GM19438 (cell line): ENCODE measurements at regions not wholly inside any gene's neighbourhood (a gene's known extent, or its start where the extent isn't known, plus 50 kb on each side); places are given as distances from the start of the nearest gene placed in this dataset.
"Not testable (repeated sequence)": the region's sequence is repeated elsewhere in the genome, so short reads cannot be mapped to it uniquely, and the experiment has no call there.

Experiments used
- ATAC-seq: cut with Tn5 transposase; IDR thresholded peaks from one replicate; pipeline ENCODE4 v1.9.1; 2021; ENCODE audit warnings: low read depth; ENCODE audit not compliant: unreplicated experiment

- no peak for ATAC-seq
Observed at GRCh38 chr5:92308679-92309078, 925.6 kb upstream of the ARRDC3 start.

- ATAC-seq: not testable (repeated sequence)
Observed at GRCh38 chr5:92302356-92302755, 919.2 kb upstream of the ARRDC3 start.

GRCh38 chr5:92283521-92283920 lies 900.4 kb upstream of the ARRDC3 start:
- no peak for ATAC-seq

GRCh38 chr5:92271750-92272149 lies 888.6 kb upstream of the ARRDC3 start:
- ATAC-seq: not testable (repeated sequence)

- ATAC-seq: no peak
Observed at GRCh38 chr5:92268343-92268742, 885.2 kb upstream of the ARRDC3 start.

GRCh38 chr5:92267830-92268229 lies 884.7 kb upstream of the ARRDC3 start:
- no peak for ATAC-seq

GRCh38 chr5:92265804-92266203 lies 882.7 kb upstream of the ARRDC3 start:
- no peak for ATAC-seq

GRCh38 chr5:92255605-92256004 lies 872.5 kb upstream of the ARRDC3 start:
- not testable (repeated sequence) for ATAC-seq

- no peak for ATAC-seq
Observed at GRCh38 chr5:92248518-92248917, 865.4 kb upstream of the ARRDC3 start.

- no peak for ATAC-seq
Observed at GRCh38 chr5:92242170-92242569, 859.1 kb upstream of the ARRDC3 start.

GRCh38 chr5:92237896-92238295 lies 854.8 kb upstream of the ARRDC3 start:
- ATAC-seq: no peak

GRCh38 chr5:92222449-92222848 lies 839.3 kb upstream of the ARRDC3 start:
- ATAC-seq: no peak

- not testable (repeated sequence) for ATAC-seq
Observed at GRCh38 chr5:92216852-92217251, 833.7 kb upstream of the ARRDC3 start.

GRCh38 chr5:92215116-92215515 lies 832.0 kb upstream of the ARRDC3 start:
- no peak for ATAC-seq

- no peak for ATAC-seq
Observed at GRCh38 chr5:92208265-92208664, 825.1 kb upstream of the ARRDC3 start.

- no peak for ATAC-seq
Observed at GRCh38 chr5:92207151-92207550, 824.0 kb upstream of the ARRDC3 start.

GRCh38 chr5:92206681-92207080 lies 823.6 kb upstream of the ARRDC3 start:
- no peak for ATAC-seq

- ATAC-seq: not testable (repeated sequence)
Observed at GRCh38 chr5:92199035-92199434, 815.9 kb upstream of the ARRDC3 start.

GRCh38 chr5:92181656-92182055 lies 798.5 kb upstream of the ARRDC3 start:
- ATAC-seq: no peak

- ATAC-seq: no peak
Observed at GRCh38 chr5:92180391-92180790, 797.3 kb upstream of the ARRDC3 start.

- no peak for ATAC-seq
Observed at GRCh38 chr5:92179651-92180050, 796.5 kb upstream of the ARRDC3 start.

GRCh38 chr5:92177926-92178487 lies 794.9 kb upstream of the ARRDC3 start:
- no peak for ATAC-seq

GRCh38 chr5:92163906-92164305 lies 780.8 kb upstream of the ARRDC3 start:
- ATAC-seq: no peak
